ENCODE measurements at regions not wholly inside any gene's neighbourhood (a gene's known extent, or its start where the extent isn't known, plus 50 kb on each side); places are given as distances from the start of the nearest gene placed in this dataset.

GRCh38 chr1:117812869-117813511, 116.4 kb downstream of the GDAP2 start:
- in situ Hi-C loops (cut with MboI; ENCODE audit: low sequenced_read_pairs, unreplicated experiment): no loop called here

More at GRCh38 chr1:117812869-117813511, 116.4 kb downstream of the GDAP2 start:
- DNase-seq (ENCODE audit: low spot score): no peak
- TF ChIP-seq CTCF (IDR thresholded peaks at IDR 0.05; ENCODE audit: borderline replicate concordance, control extremely low read depth, extremely low read depth, insufficient read depth, missing control alignments): no peak
